ENCODE measurements at regions not wholly inside any gene's neighbourhood (a gene's known extent, or its start where the extent isn't known, plus 50 kb on each side); places are given as distances from the start of the nearest gene placed in this dataset.

- Histone ChIP-seq H3K9ac (ENCODE audit: low read length) (no peak overlapping the region), H3K27ac (ENCODE audit: low read depth, low read length) (no peak overlapping the region), H2AFZ (ENCODE audit: low read depth, low read length, severe bottlenecking) (no peak overlapping the region), H3K36me3 (ENCODE audit: low read length) (no peaks in the 10 kb centered on the region), H3K27me3 (ENCODE audit: low read length) (no peaks in the 10 kb centered on the region), H3K9me2 (replicated peaks; ENCODE audit: insufficient read depth, low read length) (no peaks in the 10 kb centered on the region), H3K79me2 (ENCODE audit: insufficient read depth, low read length) (no peaks in the 10 kb centered on the region), H3K4me3 (ENCODE audit: insufficient read depth, low read length, poor library complexity, severe bottlenecking) (no peak overlapping the region), H3F3A (ENCODE audit: insufficient read depth) (no peaks in the 10 kb centered on the region), H4K20me1 (ENCODE audit: low read depth, low read length) (no peaks in the 10 kb centered on the region), H3K9me3 (ENCODE audit: insufficient read depth, low read length) (no peaks in the 10 kb centered on the region), H3K4me2 (ENCODE audit: low read depth, low read length, poor library complexity, severe bottlenecking) (no peak overlapping the region)
- TF ChIP-seq EZH2phosphoT487 (conservative IDR thresholded peaks at IDR 0.05; ENCODE audit: low read length) (no peak), CTCF (IDR thresholded peaks at IDR 0.05; ENCODE audit: insufficient read depth, low read length, poor library complexity, severe bottlenecking) (no peak)
Observed at GRCh38 chr15:38682363-38682762, 117.7 kb upstream of the RASGRP1 start.

- Histone ChIP-seq H3K4me2 (ENCODE audit: low read depth, low read length, poor library complexity, severe bottlenecking) (no peak overlapping the region), H3K79me2 (ENCODE audit: insufficient read depth, low read length) (no peaks in the 10 kb centered on the region), H3K27me3 (ENCODE audit: low read length) (no peaks in the 10 kb centered on the region), H3K9me3 (ENCODE audit: insufficient read depth, low read length) (no peaks in the 10 kb centered on the region), H3F3A (ENCODE audit: insufficient read depth) (no peaks in the 10 kb centered on the region), H2AFZ (ENCODE audit: low read depth, low read length, severe bottlenecking) (no peak overlapping the region), H4K20me1 (ENCODE audit: low read depth, low read length) (no peaks in the 10 kb centered on the region), H3K9me2 (replicated peaks; ENCODE audit: insufficient read depth, low read length) (no peaks in the 10 kb centered on the region), H3K36me3 (ENCODE audit: low read length) (no peaks in the 10 kb centered on the region), H3K27ac (ENCODE audit: low read depth, low read length) (no peak overlapping the region), H3K4me3 (ENCODE audit: insufficient read depth, low read length, poor library complexity, severe bottlenecking) (no peak overlapping the region), H3K9ac (ENCODE audit: low read length) (no peak overlapping the region)
- TF ChIP-seq CTCF (IDR thresholded peaks at IDR 0.05; ENCODE audit: insufficient read depth, low read length, poor library complexity, severe bottlenecking) (no peak), EZH2phosphoT487 (conservative IDR thresholded peaks at IDR 0.05; ENCODE audit: low read length) (no peak)
Observed at GRCh38 chr15:38682861-38683260, 118.2 kb upstream of the RASGRP1 start.

GRCh38 chr15:38683382-38684242, 119.0 kb upstream of the RASGRP1 start:
- H3K4me3 ChIP-seq (ENCODE audit: insufficient read depth, low read length, poor library complexity, severe bottlenecking) = no peak overlapping the region
- TF ChIP-seq EZH2phosphoT487 (conservative IDR thresholded peaks at IDR 0.05; ENCODE audit: low read length) (no peak), CTCF (IDR thresholded peaks at IDR 0.05; ENCODE audit: insufficient read depth, low read length, poor library complexity, severe bottlenecking) (peak; percentile 72)
- no peaks in the 10 kb centered on the region for H3K9me2 ChIP-seq (replicated peaks; ENCODE audit: insufficient read depth, low read length)
- no peak overlapping the region for H3K27ac ChIP-seq (ENCODE audit: low read depth, low read length)
- H4K20me1 ChIP-seq (ENCODE audit: low read depth, low read length) = no peaks in the 10 kb centered on the region
- H3K79me2 ChIP-seq (ENCODE audit: insufficient read depth, low read length) = no peaks in the 10 kb centered on the region
- H3K27me3 ChIP-seq (ENCODE audit: low read length) = no peaks in the 10 kb centered on the region
- no peak overlapping the region for H2AFZ ChIP-seq (ENCODE audit: low read depth, low read length, severe bottlenecking)
- no peaks in the 10 kb centered on the region for H3K9me3 ChIP-seq (ENCODE audit: insufficient read depth, low read length)
- no peaks in the 10 kb centered on the region for H3K36me3 ChIP-seq (ENCODE audit: low read length)
- H3F3A ChIP-seq (ENCODE audit: insufficient read depth) = no peaks in the 10 kb centered on the region
- no peak overlapping the region for H3K9ac ChIP-seq (ENCODE audit: low read length)
- no peak overlapping the region for H3K4me2 ChIP-seq (ENCODE audit: low read depth, low read length, poor library complexity, severe bottlenecking)

Measured in SU-DHL-6 (cell line).